GM12873 (cell line): ENCODE measurements at regions not wholly inside any gene's neighbourhood (a gene's known extent, or its start where the extent isn't known, plus 50 kb on each side); places are given as distances from the start of the nearest gene placed in this dataset.

Experiments used
- TF ChIP-seq, protein P1 (sequence below): IDR thresholded peaks from 2 replicates; pipeline ENCODE4 v1.5.1; 2012; ENCODE audit warnings: low read depth, mild to moderate bottlenecking, moderate library complexity, low read length, control low read depth; ENCODE audit not compliant: insufficient read depth; ENCODE audit errors: missing control alignments

DNA sequence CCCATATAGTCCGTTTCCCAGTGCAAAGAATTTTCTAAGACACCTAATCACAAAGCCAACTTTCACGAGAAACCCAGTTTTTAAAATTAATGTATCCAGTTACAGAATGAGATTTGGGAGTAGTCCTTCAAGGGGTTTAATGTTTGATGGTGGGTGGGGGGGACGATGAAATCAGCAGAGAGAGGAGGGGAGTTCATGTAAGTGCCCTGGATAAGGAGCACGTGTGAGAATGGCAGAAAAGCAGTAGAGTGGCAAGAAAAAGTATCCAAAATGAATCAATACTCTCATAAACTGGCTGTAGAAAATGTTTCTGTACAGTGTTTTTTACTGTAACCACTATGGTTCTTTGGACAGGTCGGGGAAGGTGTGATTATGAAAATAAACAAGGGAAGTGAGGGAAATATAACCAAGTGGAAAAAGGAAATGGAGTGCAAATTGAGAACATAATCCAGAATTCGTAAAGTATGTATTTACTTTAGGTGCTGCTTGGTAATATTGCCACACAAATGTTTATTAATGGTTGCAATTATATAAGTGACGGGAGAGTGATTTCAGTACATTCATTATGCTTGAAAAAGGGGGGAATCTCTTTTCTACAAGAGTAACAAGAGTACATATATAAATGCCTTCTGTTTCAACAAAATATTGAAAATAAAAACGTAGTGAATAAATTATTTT is 118.7 kb upstream of the RRP15 start:
- TF ChIP-seq, protein P1, sequence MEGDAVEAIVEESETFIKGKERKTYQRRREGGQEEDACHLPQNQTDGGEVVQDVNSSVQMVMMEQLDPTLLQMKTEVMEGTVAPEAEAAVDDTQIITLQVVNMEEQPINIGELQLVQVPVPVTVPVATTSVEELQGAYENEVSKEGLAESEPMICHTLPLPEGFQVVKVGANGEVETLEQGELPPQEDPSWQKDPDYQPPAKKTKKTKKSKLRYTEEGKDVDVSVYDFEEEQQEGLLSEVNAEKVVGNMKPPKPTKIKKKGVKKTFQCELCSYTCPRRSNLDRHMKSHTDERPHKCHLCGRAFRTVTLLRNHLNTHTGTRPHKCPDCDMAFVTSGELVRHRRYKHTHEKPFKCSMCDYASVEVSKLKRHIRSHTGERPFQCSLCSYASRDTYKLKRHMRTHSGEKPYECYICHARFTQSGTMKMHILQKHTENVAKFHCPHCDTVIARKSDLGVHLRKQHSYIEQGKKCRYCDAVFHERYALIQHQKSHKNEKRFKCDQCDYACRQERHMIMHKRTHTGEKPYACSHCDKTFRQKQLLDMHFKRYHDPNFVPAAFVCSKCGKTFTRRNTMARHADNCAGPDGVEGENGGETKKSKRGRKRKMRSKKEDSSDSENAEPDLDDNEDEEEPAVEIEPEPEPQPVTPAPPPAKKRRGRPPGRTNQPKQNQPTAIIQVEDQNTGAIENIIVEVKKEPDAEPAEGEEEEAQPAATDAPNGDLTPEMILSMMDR, result no peak

DNA sequence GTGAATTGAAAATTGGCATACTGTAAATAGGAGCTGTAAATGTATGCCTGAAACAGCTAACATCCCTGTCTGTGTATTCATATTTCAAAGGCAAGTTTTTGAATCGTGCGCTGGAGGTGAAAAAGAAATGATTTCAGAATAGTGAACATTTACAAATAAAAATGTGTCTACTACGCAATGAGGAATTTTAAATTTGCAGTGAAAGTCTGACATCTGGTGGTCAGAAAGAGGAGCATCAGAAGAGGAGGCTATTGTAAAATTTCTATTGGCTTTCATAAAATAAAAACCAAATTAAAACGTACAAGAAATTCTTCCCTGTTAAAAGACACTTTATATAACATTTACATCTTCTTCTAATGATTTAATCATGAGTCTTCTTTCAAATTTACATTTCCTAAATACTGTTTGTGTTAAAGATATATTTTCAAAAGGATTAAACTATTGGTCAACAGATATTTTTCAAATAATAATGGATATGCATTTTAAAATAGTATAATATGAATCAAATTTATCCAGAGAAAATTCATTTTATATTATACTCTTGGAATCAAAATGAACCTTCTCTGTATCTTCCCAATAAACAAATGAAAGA is 113.7 kb upstream of the RRP15 start:
- TF ChIP-seq, protein P1, result peak; percentile 60

DNA sequence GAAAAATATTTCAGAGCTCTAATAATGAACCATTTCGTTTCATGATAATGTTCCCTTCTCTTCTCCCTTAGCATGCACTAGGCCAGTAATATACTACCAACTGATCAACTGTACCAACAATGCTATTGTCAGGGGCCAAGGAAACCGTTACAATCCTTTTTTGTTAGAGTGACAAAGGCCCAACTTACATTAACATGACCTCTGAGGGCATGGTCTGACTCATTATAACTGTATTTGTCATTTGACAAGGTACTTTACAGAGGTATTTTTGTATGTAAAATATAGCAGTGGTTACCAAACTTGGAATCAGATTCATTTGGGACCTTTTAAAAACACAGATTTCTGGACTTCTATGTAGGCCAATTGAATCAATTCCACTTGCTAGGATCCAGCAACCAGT is 102.6 kb upstream of the RRP15 start:
- TF ChIP-seq, protein P1, result no peak

- TF ChIP-seq, protein P1, result no peak
Observed at GRCh38 chr1:218200979-218201378, 84.1 kb upstream of the RRP15 start.

GRCh38 chr1:218201601-218202000 is 83.5 kb upstream of the RRP15 start:
- TF ChIP-seq, protein P1, result no peak

GRCh38 chr1:218205721-218206120 is 79.4 kb upstream of the RRP15 start:
- TF ChIP-seq, protein P1, result no peak

- TF ChIP-seq, protein P1, result no peak
Observed at GRCh38 chr1:218207194-218207593, 77.9 kb upstream of the RRP15 start.
